ENCODE measurements at regions not wholly inside any gene's neighbourhood (a gene's known extent, or its start where the extent isn't known, plus 50 kb on each side); places are given as distances from the start of the nearest gene placed in this dataset.

GRCh38 chr9:88749420-88749819 lies 214.4 kb downstream of the NXNL2 start:
- no peaks in the 10 kb centered on the region for H3K9me3 ChIP-seq (ENCODE audit: control insufficient read depth in 4 of 4, low read length in 3 of 4)
- no peak overlapping the region for H3K4me3 ChIP-seq (ENCODE audit: low read depth in 1 of 3, low read length in 3 of 3)
- no peak overlapping the region for H3K27ac ChIP-seq (ENCODE audit: low read depth in 1 of 2, low read length in 2 of 2)
- no peaks in the 10 kb centered on the region for H3K36me3 ChIP-seq (ENCODE audit: control insufficient read depth in 4 of 4, insufficient read depth in 3 of 4, low read depth in 1 of 4, low read length in 3 of 4)
- TF ChIP-seq RXRA (IDR thresholded peaks at IDR 0.05) (no peak), GABPA (IDR thresholded peaks at IDR 0.05 in 1 of 2, conservative IDR thresholded peaks at IDR 0.05 in 1 of 2) (no peak), EGR1 (IDR thresholded peaks at IDR 0.05; ENCODE audit: low read depth in 2 of 2) (no peak), RAD21 (IDR thresholded peaks at IDR 0.05) (no peak), SP1 (IDR thresholded peaks at IDR 0.05) (no peak), NR2F2 (IDR thresholded peaks at IDR 0.05) (no peak), REST (IDR thresholded peaks at IDR 0.05) (no peak), ATF3 (IDR thresholded peaks at IDR 0.05) (no peak)
- TF ChIP-seq, protein P1, sequence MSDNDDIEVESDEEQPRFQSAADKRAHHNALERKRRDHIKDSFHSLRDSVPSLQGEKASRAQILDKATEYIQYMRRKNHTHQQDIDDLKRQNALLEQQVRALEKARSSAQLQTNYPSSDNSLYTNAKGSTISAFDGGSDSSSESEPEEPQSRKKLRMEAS (IDR thresholded peaks at IDR 0.05) = no peak
- peaks cover 0 to 6% (median 0%) of the 10 kb centered on the region in 4 donors for H3K4me1 ChIP-seq (ENCODE audit: control insufficient read depth in 4 of 4, insufficient read depth in 4 of 4, low read length in 3 of 4)
- peaks cover 0 to 4% (median 0%) of the 10 kb centered on the region in 4 donors for H3K27me3 ChIP-seq (ENCODE audit: control insufficient read depth in 4 of 4, insufficient read depth in 4 of 4, low read length in 3 of 4)
- no peak for DNase-seq (ENCODE audit: low spot score)
- WGBS = 74% methylated on average over 2 of the region's 2 CpGs
- no peak overlapping the region for H3K9ac ChIP-seq (ENCODE audit: low read depth in 1 of 2, low read length in 2 of 2)

- 71% methylated on average over 3 of the region's 3 CpGs for WGBS
- TF ChIP-seq EGR1 (IDR thresholded peaks at IDR 0.05; ENCODE audit: low read depth in 2 of 2) = no peak
- no peak overlapping the region for H3K4me3 ChIP-seq (ENCODE audit: low read depth in 1 of 3, low read length in 3 of 3)
- H3K9ac ChIP-seq (ENCODE audit: low read depth in 1 of 2, low read length in 2 of 2) = no peak overlapping the region
- no peak overlapping the region for H3K27ac ChIP-seq (ENCODE audit: low read depth in 1 of 2, low read length in 2 of 2)
- DNase-seq (ENCODE audit: low spot score) = no peak
- H3K9me3 ChIP-seq (ENCODE audit: control insufficient read depth in 4 of 4, low read length in 3 of 4) = no peaks in the 10 kb centered on the region
- H3K36me3 ChIP-seq (ENCODE audit: control insufficient read depth in 4 of 4, insufficient read depth in 3 of 4, low read depth in 1 of 4, low read length in 3 of 4) = no peaks in the 10 kb centered on the region
- H3K27me3 ChIP-seq (ENCODE audit: control insufficient read depth in 4 of 4, insufficient read depth in 4 of 4, low read length in 3 of 4) = peaks cover 0 to 3% (median 0%) of the 10 kb centered on the region in 4 donors
- peaks cover 0 to 6% (median 0%) of the 10 kb centered on the region in 4 donors for H3K4me1 ChIP-seq (ENCODE audit: control insufficient read depth in 4 of 4, insufficient read depth in 4 of 4, low read length in 3 of 4)
These were observed 215.9 kb downstream of the NXNL2 start for GRCh38 chr9:88750832-88751360.

- Histone ChIP-seq H3K9ac (ENCODE audit: low read depth in 1 of 2, low read length in 2 of 2) (no peak overlapping the region), H3K27me3 (ENCODE audit: control insufficient read depth in 4 of 4, insufficient read depth in 4 of 4, low read length in 3 of 4) (peaks cover 0 to 3% (median 0%) of the 10 kb centered on the region in 4 donors), H3K4me1 (ENCODE audit: control insufficient read depth in 4 of 4, insufficient read depth in 4 of 4, low read length in 3 of 4) (peaks cover 0 to 6% (median 0%) of the 10 kb centered on the region in 4 donors), H3K27ac (ENCODE audit: low read depth in 1 of 2, low read length in 2 of 2) (no peak overlapping the region), H3K36me3 (ENCODE audit: control insufficient read depth in 4 of 4, insufficient read depth in 3 of 4, low read depth in 1 of 4, low read length in 3 of 4) (no peaks in the 10 kb centered on the region), H3K9me3 (ENCODE audit: control insufficient read depth in 4 of 4, low read length in 3 of 4) (no peaks in the 10 kb centered on the region), H3K4me3 (ENCODE audit: low read depth in 1 of 3, low read length in 3 of 3) (no peak overlapping the region)
- no peak for DNase-seq (ENCODE audit: low spot score)
- TF ChIP-seq ATF3 (IDR thresholded peaks at IDR 0.05) (no peak), GABPA (IDR thresholded peaks at IDR 0.05 in 1 of 2, conservative IDR thresholded peaks at IDR 0.05 in 1 of 2) (no peak), NR2F2 (IDR thresholded peaks at IDR 0.05) (no peak), JUND (IDR thresholded peaks at IDR 0.05) (no peak), FOXA2 (IDR thresholded peaks at IDR 0.05) (no peak), CTCF (IDR thresholded peaks at IDR 0.05; ENCODE audit: low read depth, low read length, missing input control) (no peak), HNF4A (conservative IDR thresholded peaks at IDR 0.05) (no peak), SP1 (IDR thresholded peaks at IDR 0.05) (no peak), RAD21 (IDR thresholded peaks at IDR 0.05) (no peak)
- TF ChIP-seq, protein P1 (IDR thresholded peaks at IDR 0.05) = no peak
- 85% methylated on average over 8 of the region's 8 CpGs for WGBS
These were observed 216.8 kb downstream of the NXNL2 start for GRCh38 chr9:88751781-88752180.

All from liver (tissue), 8 donors.